ENCODE measurements at regions not wholly inside any gene's neighbourhood (a gene's known extent, or its start where the extent isn't known, plus 50 kb on each side); places are given as distances from the start of the nearest gene placed in this dataset.

DNA sequence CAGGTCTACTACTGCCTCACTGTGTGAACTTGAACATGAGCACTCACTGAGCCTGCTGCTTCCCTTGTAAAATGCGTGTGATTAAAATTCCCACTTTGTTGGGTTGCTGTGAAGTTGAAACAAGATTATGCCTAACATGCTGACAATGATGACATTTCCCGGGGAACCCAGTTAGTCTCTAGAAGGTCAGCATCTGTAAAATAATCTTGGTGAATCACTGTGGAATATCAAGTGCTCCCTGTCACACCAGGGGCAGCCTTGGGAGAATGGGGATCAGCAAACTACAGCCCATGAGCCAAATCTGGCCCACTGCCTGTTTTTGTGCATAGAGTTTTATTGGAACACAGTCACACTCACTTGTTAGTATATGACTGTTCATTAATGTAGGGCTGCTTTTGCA lies 335.2 kb downstream of the MIAT start:
- H3K4me1 Mint-ChIP-seq (ENCODE audit: low read depth): no peaks in the 10 kb centered on the region
- H3K4me3 Mint-ChIP-seq: no peak overlapping the region
- no peak overlapping the region for H3K27ac Mint-ChIP-seq
- DNase-seq: no peak
- no peak for ATAC-seq
- H3K27me3 Mint-ChIP-seq (ENCODE audit: low read depth): no peaks in the 10 kb centered on the region
- H3K36me3 Mint-ChIP-seq (ENCODE audit: low read depth): no peaks in the 10 kb centered on the region
- no peaks in the 10 kb centered on the region for H3K9me3 Mint-ChIP-seq (ENCODE audit: insufficient read depth)
- ChIA-PET CTCF (no interaction called here), POLR2A (no interaction called here)

DNA sequence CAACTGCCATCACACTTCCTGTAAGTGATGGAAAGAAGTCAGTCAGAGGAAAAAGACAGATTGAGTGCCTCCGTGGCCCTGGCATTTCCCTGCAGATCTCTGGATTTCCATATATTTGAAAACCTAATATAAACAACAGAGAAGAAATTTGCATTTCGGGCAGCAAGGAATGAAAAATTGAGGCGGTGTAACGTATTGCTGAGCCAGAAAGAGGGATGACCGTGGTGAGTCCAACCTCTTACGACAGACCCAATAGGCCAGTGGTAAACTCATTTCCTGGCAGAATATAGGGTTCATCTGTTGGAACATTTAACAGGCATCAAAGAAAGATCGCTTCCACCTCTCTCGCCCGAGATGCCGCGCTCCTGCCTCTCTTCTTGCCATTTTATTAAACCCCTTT lies 336.5 kb downstream of the MIAT start:
- no peak for ATAC-seq
- CTCF ChIA-PET: no interaction called here
- Mint-ChIP-seq H3K9me3 (ENCODE audit: insufficient read depth) (no peaks in the 10 kb centered on the region), H3K4me3 (no peak overlapping the region), H3K4me1 (ENCODE audit: low read depth) (no peaks in the 10 kb centered on the region), H3K27me3 (ENCODE audit: low read depth) (no peaks in the 10 kb centered on the region), H3K27ac (no peak overlapping the region), H3K36me3 (ENCODE audit: low read depth) (no peaks in the 10 kb centered on the region)
- no peak for DNase-seq
- POLR2A ChIA-PET: no interaction called here

DNA sequence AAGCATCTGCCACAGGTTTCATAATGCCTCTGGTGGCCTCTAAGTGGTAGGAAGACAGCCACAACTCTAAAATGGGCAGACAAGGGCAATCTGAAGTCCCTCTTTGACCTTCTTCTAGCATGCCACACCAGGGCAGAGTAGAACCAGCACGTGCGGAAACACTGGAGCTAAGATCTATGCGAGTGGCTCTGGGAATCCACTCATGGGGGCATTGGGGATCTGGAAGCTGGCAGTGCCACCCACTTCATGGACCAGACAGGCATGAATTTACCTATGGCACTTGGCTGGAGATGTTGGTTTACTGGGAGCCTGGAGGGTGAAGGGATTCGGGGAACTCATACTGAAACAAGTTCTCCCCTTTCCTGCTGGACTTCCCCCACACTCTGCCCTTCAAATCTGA lies 337.4 kb downstream of the MIAT start:
- DNase-seq (no peak), ATAC-seq (no peak)
- H3K4me3 Mint-ChIP-seq: no peak overlapping the region
- ChIA-PET POLR2A (no interaction called here), CTCF (no interaction called here)
- no peaks in the 10 kb centered on the region for H3K36me3 Mint-ChIP-seq (ENCODE audit: low read depth)
- H3K4me1 Mint-ChIP-seq (ENCODE audit: low read depth): no peaks in the 10 kb centered on the region
- no peak overlapping the region for H3K27ac Mint-ChIP-seq
- no peaks in the 10 kb centered on the region for H3K27me3 Mint-ChIP-seq (ENCODE audit: low read depth)
- no peaks in the 10 kb centered on the region for H3K9me3 Mint-ChIP-seq (ENCODE audit: insufficient read depth)

DNA sequence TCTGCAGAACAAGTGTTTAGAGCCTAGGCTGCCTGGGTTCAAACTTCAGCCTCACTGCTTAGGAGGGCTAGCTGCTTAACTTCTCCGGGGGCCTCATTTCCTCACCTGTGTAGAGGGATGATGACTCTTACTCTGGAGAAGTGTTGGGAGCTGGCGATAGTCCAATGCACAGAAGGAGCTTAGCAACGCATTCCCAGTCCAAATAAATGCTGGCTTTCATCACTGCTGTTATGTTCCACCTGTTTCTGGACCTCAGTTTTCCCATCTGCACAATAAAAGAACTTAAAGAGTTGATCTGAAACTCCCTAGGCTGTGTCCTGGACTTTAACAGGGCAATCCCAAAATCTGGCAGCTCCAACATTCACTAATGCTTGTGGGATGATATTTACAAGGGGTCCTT lies 337.8 kb downstream of the MIAT start:
- ChIA-PET POLR2A (no interaction called here), CTCF (no interaction called here)
- no peaks in the 10 kb centered on the region for H3K36me3 Mint-ChIP-seq (ENCODE audit: low read depth)
- H3K27me3 Mint-ChIP-seq (ENCODE audit: low read depth): no peaks in the 10 kb centered on the region
- H3K27ac Mint-ChIP-seq: no peak overlapping the region
- no peak for DNase-seq
- no peaks in the 10 kb centered on the region for H3K4me1 Mint-ChIP-seq (ENCODE audit: low read depth)
- no peak for ATAC-seq
- no peaks in the 10 kb centered on the region for H3K9me3 Mint-ChIP-seq (ENCODE audit: insufficient read depth)
- no peak overlapping the region for H3K4me3 Mint-ChIP-seq

DNA sequence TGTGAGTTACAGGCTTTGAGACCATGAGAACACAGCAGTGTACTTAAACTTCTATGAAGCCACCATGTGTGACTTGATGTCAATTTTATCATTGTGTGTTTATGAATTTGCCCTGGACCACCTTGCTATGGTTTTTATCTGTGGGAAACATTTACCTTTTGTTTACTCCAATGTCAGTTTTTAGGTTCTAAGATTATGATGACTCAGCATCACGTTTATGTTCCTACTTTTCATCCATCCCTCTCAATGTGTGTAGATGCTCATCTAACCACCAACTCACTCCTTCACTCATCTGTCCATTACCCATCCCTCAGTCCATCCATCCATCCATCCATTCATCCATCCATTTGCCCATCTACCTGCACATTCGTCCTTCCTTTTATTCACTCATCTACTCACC lies 338.8 kb downstream of the MIAT start:
- ChIA-PET CTCF (no interaction called here), POLR2A (no interaction called here)
- no peaks in the 10 kb centered on the region for H3K4me1 Mint-ChIP-seq (ENCODE audit: low read depth)
- no peaks in the 10 kb centered on the region for H3K27me3 Mint-ChIP-seq (ENCODE audit: low read depth)
- H3K4me3 Mint-ChIP-seq: no peak overlapping the region
- H3K36me3 Mint-ChIP-seq (ENCODE audit: low read depth): no peaks in the 10 kb centered on the region
- no peaks in the 10 kb centered on the region for H3K9me3 Mint-ChIP-seq (ENCODE audit: insufficient read depth)
- H3K27ac Mint-ChIP-seq: no peak overlapping the region
- no peak for DNase-seq
- no peak for ATAC-seq

DNA sequence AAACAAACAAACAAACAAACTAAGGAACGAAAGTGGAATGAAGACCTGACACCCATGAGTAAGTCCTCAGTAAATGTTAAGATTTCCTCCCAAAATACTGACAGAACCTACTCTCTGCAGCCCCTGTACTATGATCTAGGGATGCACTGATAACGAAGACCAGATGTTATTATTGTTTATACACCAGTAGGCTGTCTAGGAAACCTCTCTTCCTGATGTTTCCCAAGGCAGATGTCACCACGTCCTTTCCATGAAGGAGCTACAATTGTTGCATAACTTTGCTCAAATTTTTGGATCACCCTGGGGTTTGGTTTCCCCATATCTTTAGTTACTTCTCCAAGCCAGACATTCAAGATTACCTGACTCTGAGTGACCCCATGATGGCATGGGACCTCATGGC lies 340.7 kb downstream of the MIAT start:
- ATAC-seq (no peak), DNase-seq (no peak)
- Mint-ChIP-seq H3K4me1 (ENCODE audit: low read depth) (no peaks in the 10 kb centered on the region), H3K36me3 (ENCODE audit: low read depth) (no peaks in the 10 kb centered on the region), H3K9me3 (ENCODE audit: insufficient read depth) (no peaks in the 10 kb centered on the region), H3K27ac (no peak overlapping the region), H3K27me3 (ENCODE audit: low read depth) (no peaks in the 10 kb centered on the region), H3K4me3 (no peak overlapping the region)
- CTCF ChIA-PET: no interaction called here
- POLR2A ChIA-PET: no interaction called here

DNA sequence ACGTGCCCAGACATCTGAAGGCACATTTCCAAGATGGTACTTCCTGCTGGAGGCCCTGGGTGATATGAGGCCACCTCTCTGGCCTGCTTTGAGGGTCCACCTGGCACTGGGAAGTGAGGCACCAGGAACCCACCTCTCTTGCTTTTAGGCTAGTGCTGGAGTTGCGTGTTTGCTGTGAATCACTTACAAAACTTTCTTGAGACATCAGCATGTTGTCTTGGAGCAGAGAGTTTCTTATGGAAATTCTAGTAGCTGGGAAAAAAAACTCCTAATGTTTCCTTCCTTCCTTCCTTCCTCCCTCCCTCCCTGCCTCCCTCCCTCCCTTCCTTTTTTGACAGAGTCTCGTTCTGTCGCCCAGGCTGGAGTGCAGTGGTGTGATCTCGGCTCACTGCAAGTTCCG lies 341.3 kb downstream of the MIAT start:
- Mint-ChIP-seq H3K9me3 (ENCODE audit: insufficient read depth) (no peaks in the 10 kb centered on the region), H3K4me1 (ENCODE audit: low read depth) (no peaks in the 10 kb centered on the region), H3K27me3 (ENCODE audit: low read depth) (no peaks in the 10 kb centered on the region), H3K27ac (no peak overlapping the region), H3K4me3 (no peak overlapping the region), H3K36me3 (ENCODE audit: low read depth) (no peaks in the 10 kb centered on the region)
- DNase-seq (no peak), ATAC-seq (no peak)
- POLR2A ChIA-PET: no interaction called here
- CTCF ChIA-PET: no interaction called here

DNA sequence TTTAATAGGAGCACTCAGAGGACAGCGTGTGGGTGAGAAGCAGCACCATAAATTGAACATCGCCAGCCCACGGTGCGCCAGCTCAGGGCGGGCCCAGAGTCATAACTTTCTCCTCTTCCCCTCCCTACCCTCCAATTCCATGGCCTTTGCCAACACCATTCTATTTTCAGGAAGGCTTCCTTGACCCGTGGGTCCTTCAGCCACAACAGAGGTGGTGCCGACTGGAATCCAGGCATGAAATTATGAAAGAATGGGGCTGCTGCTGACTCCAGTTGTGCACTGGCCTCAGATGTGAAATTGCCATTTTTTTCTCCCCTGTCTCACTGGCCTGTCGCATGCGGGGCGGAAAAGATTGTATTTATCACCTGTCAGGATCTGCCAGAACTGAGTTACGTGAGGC lies 345.9 kb downstream of the MIAT start:
- Mint-ChIP-seq H3K27me3 (ENCODE audit: low read depth) (no peaks in the 10 kb centered on the region), H3K36me3 (ENCODE audit: low read depth) (no peaks in the 10 kb centered on the region), H3K4me3 (no peak overlapping the region), H3K4me1 (ENCODE audit: low read depth) (no peaks in the 10 kb centered on the region), H3K27ac (no peak overlapping the region), H3K9me3 (ENCODE audit: insufficient read depth) (no peaks in the 10 kb centered on the region)
- no peak for ATAC-seq
- ChIA-PET POLR2A (no interaction called here), CTCF (no interaction called here)
- no peak for DNase-seq

DNA sequence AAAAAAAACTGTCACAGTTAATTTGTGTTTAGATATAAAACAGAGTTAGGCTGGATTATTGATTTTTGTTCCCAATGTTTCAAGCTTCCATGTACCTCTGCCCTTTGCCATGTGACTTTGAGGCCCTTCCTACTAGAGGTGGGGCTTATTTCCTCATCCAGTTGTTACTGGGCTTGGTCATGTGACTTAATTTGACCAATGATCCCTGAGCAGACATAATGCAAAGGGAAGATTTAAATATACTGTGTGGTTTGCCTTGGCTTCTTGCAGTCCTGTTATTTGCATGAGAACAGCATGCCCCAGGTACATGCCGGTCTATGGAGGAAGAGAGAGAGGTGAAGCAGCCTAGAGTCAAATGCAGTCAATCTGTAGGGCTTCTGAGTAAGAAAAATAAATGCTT lies 347.0 kb downstream of the MIAT start:
- Mint-ChIP-seq H3K27me3 (ENCODE audit: low read depth) (no peaks in the 10 kb centered on the region), H3K4me1 (ENCODE audit: low read depth) (no peaks in the 10 kb centered on the region), H3K9me3 (ENCODE audit: insufficient read depth) (no peaks in the 10 kb centered on the region), H3K36me3 (ENCODE audit: low read depth) (no peaks in the 10 kb centered on the region), H3K27ac (no peak overlapping the region), H3K4me3 (no peak overlapping the region)
- ChIA-PET CTCF (no interaction called here), POLR2A (no interaction called here)
- no peak for ATAC-seq
- no peak for DNase-seq

DNA sequence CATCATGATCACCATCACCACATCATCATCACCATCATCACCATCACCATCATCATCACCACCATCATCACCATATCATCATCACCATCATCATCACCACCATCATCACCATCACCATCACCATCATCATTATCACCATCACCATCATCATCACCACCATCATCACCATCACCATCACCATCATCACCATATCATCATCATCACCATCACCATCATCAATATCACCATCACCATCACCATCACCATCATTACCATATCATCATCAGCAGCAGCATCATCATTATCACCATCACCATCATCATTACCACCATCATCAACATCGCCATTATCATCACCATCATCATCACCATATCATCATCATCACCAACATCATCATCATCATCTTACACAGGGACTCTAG lies 351.1 kb downstream of the MIAT start:
- H3K27ac Mint-ChIP-seq: no peak overlapping the region
- ATAC-seq: no peak
- no peak for DNase-seq
- POLR2A ChIA-PET: no interaction called here
- no peaks in the 10 kb centered on the region for H3K4me1 Mint-ChIP-seq (ENCODE audit: low read depth)
- no peaks in the 10 kb centered on the region for H3K27me3 Mint-ChIP-seq (ENCODE audit: low read depth)
- CTCF ChIA-PET: no interaction called here
- H3K4me3 Mint-ChIP-seq: no peak overlapping the region
- no peaks in the 10 kb centered on the region for H3K9me3 Mint-ChIP-seq (ENCODE audit: insufficient read depth)
- H3K36me3 Mint-ChIP-seq (ENCODE audit: low read depth): no peaks in the 10 kb centered on the region

DNA sequence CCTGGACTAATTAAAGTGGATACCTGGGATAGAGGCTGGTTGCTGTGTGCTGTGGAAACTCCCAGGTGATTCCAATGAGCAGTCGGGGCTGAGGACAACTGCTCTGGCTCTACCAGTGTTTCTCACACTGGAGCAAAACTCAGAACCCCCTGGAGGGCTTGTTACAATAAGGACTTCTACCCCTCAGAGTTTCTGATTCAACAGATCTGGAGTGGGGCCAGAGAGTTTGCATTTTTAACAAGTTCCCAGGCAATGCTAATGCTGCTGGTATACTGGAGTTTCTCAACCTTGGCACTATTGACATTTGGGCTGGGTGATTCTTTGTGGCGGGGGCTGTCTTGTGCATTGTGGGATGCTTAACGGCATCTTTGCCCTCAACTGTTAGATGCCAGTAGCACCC lies 353.7 kb downstream of the MIAT start:
- H3K4me3 Mint-ChIP-seq: no peak overlapping the region
- POLR2A ChIA-PET: no interaction called here
- CTCF ChIA-PET: no interaction called here
- DNase-seq (no peak), ATAC-seq (no peak)
- no peaks in the 10 kb centered on the region for H3K4me1 Mint-ChIP-seq (ENCODE audit: low read depth)
- H3K27ac Mint-ChIP-seq: no peak overlapping the region
- H3K9me3 Mint-ChIP-seq (ENCODE audit: insufficient read depth): no peaks in the 10 kb centered on the region
- no peaks in the 10 kb centered on the region for H3K36me3 Mint-ChIP-seq (ENCODE audit: low read depth)
- H3K27me3 Mint-ChIP-seq (ENCODE audit: low read depth): no peaks in the 10 kb centered on the region

DNA sequence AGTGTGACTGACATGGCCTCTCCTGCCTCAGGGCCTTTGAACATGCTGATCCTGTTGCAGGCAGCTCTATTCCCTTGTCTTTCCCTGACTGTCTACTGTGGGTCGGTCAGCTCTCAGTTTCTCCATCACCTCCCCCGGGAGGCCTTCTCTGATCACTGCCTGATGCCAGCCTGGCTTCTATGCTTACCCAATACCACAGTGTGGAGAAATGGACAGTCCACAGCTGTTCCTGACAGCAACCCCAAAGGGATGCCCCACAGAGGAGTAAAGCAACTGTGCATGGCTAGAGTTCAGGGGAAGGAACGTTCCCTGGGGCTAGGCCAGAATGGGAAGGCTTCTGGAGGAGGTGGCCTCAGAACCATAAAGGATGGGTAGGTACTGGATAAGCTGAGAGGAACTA lies 354.3 kb downstream of the MIAT start:
- no peaks in the 10 kb centered on the region for H3K27me3 Mint-ChIP-seq (ENCODE audit: low read depth)
- no peaks in the 10 kb centered on the region for H3K36me3 Mint-ChIP-seq (ENCODE audit: low read depth)
- ChIA-PET POLR2A (no interaction called here), CTCF (no interaction called here)
- no peaks in the 10 kb centered on the region for H3K9me3 Mint-ChIP-seq (ENCODE audit: insufficient read depth)
- H3K4me3 Mint-ChIP-seq: no peak overlapping the region
- no peaks in the 10 kb centered on the region for H3K4me1 Mint-ChIP-seq (ENCODE audit: low read depth)
- DNase-seq (no peak), ATAC-seq (no peak)
- H3K27ac Mint-ChIP-seq: no peak overlapping the region

DNA sequence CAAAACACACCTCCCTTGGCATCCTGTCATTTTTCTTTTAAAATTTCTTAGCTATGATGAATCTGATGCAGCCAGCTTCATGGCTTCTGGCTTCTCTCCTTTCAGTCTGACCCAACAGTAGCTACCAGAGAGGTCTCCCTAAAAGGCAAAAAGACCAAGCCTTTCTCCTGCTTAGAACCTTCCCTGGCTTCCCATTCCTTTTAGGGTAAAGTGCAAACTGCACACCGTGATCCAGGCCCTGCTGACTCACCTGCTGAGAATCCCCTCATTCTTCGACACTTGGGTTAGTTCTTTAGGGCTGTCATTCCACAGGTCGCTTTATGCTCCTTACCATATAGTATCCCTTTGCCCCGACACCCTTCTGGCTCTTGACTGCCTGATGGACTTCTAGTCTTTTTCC lies 362.4 kb downstream of the MIAT start:
- POLR2A ChIA-PET: no interaction called here
- H3K4me1 Mint-ChIP-seq (ENCODE audit: low read depth): no peaks in the 10 kb centered on the region
- ATAC-seq (no peak), DNase-seq (no peak)
- H3K27ac Mint-ChIP-seq: no peak overlapping the region
- H3K27me3 Mint-ChIP-seq (ENCODE audit: low read depth): peaks cover 8% of the 10 kb centered on the region
- no peak overlapping the region for H3K4me3 Mint-ChIP-seq
- H3K9me3 Mint-ChIP-seq (ENCODE audit: insufficient read depth): no peaks in the 10 kb centered on the region
- no peaks in the 10 kb centered on the region for H3K36me3 Mint-ChIP-seq (ENCODE audit: low read depth)
- CTCF ChIA-PET: no interaction called here
